GM18951 (cell line): ENCODE measurements at regions not wholly inside any gene's neighbourhood (a gene's known extent, or its start where the extent isn't known, plus 50 kb on each side); places are given as distances from the start of the nearest gene placed in this dataset.
"Not testable (repeated sequence)": the region's sequence is repeated elsewhere in the genome, so short reads cannot be mapped to it uniquely, and the experiment has no call there.

Experiments
- POLR2A ChIP-seq: IDR thresholded peaks from 4 replicates; pipeline ENCODE4 v1.6.1; 2011; ENCODE audit warnings: mild to moderate bottlenecking; ENCODE audit not compliant: insufficient read length, insufficient read depth; ENCODE audit errors: extremely low read depth
- in situ Hi-C: fragments of 300-500 bp; cut with MboI; formaldehyde crosslinking; loops from one replicate; pipeline ENCODE4 v1.12.0; 2022; ENCODE audit warnings: low sequenced_read_pairs, mixed read lengths, inconsistent platforms; ENCODE audit not compliant: unreplicated experiment

DNA sequence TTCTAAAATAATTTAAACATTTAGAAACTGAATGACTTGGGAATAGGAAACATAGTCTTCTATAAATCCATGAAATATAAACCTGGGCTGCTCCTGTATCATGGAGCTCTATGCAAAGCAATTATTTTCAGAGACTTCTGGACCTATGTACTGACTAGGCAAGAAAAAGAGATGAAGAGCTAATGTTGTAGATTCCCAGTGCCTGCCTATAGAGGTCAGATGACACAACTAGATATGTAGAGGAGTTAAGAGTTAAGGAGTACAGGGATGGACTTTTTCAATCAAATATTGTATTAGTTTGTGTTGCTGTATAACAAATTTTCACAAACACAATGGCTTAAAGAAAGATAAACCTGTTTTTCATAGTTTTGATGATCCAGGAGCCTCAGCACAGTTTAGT is 1434.5 kb downstream of the KCNT2 start:
- in situ Hi-C loops = no loop called here

DNA sequence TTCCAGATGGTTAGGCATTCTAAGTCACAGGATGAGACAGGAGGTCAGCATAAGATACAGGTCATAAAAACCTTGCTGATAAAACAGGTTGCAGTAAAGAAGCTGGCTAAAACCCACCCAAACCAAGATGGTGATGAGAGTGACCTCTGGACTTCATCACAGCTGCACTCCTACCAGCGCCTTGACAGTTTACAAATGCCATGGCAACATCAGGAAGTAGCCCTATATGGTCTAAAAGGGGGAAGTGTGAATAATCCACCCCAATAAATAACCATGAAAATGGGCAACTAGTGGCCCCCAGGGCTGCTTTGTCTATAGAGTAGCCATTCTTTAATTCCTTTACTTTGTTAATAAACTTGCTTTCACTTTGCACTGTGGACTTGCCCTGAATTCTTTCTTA is 1448.4 kb downstream of the KCNT2 start:
- in situ Hi-C loops = not testable (repeated sequence)

More for the DNA sequence above, 1434.5 kb downstream of the KCNT2 start:
- no peak for TF ChIP-seq POLR2A

DNA sequence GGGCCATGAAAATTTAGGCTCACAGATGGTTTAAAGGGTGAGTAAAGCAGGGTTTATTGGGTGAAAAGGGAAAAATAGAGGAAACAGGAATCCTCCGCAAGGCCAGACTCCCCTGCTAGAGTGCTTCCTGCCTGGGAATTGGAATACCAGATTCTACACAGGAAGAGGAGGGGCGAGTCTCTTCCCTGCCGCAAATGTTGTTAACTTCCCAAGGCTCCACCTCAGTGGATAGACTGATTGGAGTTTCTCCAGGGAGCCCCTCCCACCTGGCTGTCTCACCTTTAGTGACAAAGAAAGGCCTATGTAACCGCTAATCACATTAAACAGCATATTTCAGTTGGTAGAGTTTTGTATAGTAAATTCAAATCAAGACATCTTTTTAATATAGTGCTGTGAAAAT is 1450.1 kb downstream of the KCNT2 start:
- in situ Hi-C loops = no loop called here
- no peak for TF ChIP-seq POLR2A

DNA sequence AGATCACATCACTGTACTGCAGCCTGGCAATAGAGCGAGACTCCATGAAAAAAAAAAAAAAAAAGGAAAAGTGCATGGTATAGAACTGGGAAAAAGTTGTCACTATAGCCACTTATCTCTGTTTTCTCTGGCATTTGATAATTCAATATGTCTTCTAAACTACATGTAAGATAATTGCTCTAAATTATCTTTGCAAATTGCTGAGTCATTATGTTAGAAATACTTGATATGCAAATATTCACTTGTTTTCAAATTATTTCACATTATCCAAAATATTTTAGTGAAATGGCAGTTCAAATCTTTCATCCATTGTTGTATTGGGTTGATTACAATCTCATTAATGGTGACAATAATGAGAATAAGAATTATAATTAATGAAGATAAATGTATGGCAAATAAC is 1455.1 kb downstream of the KCNT2 start:
- no peak for TF ChIP-seq POLR2A
- in situ Hi-C loops = no loop called here

DNA sequence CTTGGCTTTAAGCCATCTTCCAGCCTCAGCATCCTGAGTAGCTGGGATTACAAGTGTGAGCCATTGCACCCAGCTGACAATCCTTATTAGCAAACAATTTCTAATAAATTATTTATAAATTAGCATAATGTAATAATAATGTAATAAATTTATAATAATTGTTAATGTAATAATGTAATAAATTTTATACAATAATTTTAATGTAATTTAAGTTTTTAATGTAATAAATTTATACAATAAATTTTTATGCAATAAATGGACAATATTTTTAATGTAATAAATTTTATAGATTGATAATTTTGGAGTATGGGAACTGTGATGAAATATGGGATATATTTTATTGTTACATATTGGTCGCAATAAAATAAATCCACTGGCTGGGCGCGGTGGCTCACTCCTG is 1457.5 kb downstream of the KCNT2 start:
- no peak for TF ChIP-seq POLR2A
- in situ Hi-C loops = no loop called here

DNA sequence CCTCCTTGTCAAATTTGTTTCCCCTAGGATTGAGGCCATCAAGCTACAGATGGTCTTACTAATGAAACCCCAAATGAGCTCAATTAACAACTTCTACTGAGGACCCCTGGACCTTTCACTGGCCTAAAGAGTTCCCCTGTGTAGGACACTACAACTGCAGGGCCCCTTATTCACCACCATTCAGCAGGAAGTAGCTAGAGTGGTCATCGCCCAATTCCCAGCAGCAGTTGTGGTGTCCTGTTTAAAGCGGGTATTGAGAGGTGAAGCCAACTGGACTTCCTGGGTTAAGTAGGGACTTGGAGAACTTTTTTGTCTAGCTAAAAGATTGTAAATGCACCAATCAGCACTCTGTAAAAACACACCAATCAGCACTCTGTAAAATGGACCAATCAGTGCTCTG is 1466.9 kb downstream of the KCNT2 start:
- TF ChIP-seq POLR2A = no peak
- in situ Hi-C loops = no loop called here

DNA sequence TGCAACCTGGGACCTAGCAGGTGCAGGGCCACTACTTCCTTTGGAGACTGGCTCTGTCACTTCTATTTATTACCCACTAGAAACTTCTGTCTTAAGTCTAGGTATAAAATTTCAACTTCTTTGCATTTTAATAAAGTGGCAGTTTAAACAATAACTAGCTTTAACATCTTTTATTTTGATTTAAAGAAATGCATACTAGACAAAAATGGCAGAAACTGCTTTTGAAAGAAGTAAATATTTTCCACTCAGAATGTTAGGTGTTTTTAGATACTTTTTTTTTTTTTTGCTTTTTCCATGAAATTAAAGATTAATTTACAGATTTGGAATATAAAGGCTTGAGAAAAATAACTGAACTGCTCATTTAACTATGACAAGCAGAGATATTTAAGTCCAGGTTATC is 1477.6 kb downstream of the KCNT2 start:
- no peak for TF ChIP-seq POLR2A
- in situ Hi-C loops = no loop called here

DNA sequence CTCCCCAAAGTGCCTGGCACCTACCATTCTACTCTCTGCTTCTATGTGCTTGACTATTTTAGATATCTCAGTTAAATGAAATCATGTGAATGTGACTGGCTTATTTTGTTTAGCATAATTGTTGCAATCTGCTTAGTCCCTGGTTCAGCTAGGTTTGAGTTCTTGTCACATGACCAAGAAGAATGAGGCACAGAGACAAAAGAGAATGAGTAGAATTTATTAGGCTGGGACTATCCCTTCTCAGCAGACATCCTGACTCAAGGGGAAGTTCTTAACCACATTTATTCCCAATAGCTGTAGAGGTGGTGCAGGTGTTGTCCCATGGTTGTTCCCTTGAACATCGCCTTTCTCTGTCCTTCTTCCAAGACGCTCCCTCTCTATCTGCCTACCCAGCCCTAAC is 1485.7 kb downstream of the KCNT2 start:
- TF ChIP-seq POLR2A = no peak
- in situ Hi-C loops = no loop called here

DNA sequence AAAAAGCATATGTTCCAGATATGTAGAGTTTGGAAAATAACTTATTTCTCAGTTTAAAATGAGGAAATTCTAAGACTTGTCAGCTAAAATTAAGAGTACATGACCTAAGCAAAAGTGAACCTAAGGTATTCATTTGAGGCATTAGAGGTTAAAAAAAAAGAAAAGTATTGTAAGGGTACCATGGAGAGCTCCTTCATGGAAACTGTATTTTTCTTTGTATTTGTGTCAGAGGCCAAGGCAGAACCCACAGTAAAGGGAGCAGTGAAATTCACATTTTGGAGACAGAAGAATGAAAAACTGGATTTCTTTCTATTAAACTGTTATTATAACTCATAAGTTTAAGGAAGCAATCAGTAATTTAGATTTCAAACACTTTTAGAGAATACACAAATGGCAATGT is 1494.8 kb downstream of the KCNT2 start:
- no peak for TF ChIP-seq POLR2A
- in situ Hi-C loops = no loop called here

DNA sequence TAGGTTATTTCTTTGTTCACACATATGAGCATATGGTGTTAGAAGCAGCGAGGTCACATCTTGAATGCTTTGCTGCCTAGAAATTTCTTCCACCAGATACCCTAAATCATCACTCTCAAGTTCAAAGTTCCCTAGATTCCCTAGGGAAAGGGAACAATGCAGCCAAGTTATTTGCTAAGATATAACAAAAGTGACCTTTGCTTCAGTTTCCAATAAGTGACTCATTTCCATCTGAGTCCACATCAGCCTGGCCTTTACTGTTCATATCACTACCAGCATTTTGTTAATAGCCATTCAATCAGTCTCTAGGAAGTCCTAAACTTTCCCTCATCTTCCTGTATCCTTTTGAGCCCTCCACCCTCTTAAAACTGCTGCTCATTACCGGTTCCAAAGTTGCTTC is 1502.5 kb downstream of the KCNT2 start:
- in situ Hi-C loops = no loop called here
- no peak for TF ChIP-seq POLR2A

DNA sequence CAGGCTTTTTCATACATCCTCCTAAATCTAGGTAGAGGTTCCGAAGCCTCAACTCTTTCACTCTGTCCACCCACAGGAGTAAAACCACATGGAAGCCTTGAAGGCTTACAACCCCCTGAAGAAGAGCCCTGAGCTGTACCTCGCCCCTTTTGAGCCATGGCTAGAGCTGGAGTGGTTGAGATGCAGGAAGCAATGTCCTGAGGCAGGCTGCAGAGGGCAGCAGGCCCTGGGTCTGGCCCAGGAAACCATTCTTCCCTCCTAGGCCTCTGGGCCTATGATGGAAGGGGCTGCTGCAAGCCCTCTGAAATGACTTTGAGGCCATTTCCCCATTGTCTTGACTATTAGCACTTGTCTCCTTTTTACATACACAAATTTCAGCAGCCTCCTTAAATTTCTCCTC is 1503.0 kb downstream of the KCNT2 start:
- no peak for TF ChIP-seq POLR2A
- in situ Hi-C loops = no loop called here

DNA sequence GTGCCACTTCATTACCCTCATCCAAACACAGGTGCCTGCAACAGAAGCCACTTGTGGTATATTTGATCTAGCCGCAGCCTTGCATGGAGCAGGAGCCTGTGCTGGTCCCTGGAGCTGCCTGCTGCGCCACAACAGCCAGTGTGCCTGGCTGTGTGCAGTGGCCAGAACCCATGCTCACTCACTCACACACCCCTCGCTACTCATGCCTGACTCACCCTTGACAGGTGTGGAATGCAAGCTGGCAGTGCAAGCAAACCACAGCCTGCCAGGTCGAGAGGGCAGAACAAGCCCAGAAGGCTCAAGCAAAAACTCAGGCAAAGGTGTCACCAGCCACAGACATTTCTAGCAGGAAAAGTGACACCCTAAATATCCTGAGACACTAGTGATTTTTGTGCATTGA is 1510.9 kb downstream of the KCNT2 start:
- no peak for TF ChIP-seq POLR2A
- in situ Hi-C loops = no loop called here

DNA sequence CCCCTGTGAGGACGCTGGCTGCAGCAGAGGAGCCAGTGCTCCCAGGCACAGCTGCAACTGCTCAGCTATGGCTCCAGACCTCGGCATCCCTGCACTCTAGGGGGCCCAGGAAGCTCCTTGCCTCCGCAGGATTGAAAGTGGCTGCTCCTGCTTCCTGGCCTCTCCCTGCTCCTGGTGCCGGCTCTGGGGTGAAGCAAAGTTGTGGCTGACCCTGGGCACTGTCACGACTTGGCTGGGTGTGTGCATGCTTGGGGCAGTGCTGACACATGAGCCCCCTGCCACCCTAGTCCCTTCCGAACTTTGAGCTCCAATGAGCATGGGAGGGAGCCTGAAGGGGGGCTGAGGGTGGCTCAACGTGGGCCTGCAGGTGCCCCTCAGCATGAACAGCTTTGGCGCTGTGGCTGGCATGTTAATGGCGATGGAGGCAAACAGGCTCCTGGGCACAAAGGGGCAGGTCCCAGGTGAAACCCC is 1512.2 kb downstream of the KCNT2 start:
- in situ Hi-C loops = no loop called here
- TF ChIP-seq POLR2A = no peak

DNA sequence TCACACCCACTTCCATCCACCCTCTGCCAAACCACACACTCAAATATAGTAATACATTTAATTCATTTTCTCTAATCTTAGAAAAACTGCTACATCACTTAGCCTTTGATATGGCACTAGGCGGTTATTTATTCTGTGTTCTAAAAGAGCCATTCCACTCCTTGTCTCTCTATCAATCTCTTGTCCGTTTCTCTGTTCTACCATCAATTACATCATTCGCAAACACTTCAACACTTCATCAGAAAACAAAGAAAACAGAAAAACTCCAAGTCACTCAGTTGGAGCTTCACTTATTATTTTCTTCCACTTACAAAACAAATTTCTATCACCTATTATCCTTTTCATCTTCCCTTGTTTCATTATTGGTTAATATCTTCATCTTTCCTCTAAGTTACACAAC is 1523.0 kb downstream of the KCNT2 start:
- in situ Hi-C loops = no loop called here

DNA sequence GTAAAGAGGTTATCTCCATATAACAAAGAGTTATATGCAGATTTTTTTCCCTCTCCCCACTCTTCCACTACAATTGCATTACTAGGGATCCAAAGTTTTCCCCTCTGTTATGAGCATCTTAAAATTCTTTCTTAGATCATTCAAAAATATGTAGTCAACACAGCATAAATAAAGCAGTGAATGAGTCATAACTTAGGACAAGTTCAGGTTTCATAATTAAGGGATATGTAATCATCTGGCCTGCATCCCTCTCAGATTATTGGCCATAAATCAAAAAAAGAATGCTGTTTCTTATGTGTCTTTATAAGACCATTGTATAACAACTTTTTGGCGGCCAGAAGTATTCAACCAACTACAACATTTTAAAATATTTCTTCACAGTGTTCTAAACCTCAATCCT is 1526.1 kb downstream of the KCNT2 start:
- no peak for TF ChIP-seq POLR2A
- in situ Hi-C loops = no loop called here

More for the DNA sequence above, 1523.0 kb downstream of the KCNT2 start:
- TF ChIP-seq POLR2A = no peak
